Endothelial cell of umbilical vein (primary cell): ENCODE measurements at regions not wholly inside any gene's neighbourhood (a gene's known extent, or its start where the extent isn't known, plus 50 kb on each side); places are given as distances from the start of the nearest gene placed in this dataset.

ENCODE experiments used
- BruUV-seq: library from RNA; stranded (reverse); fragments of 400-500 nt; replicated peaks from 2 replicates; lab custom pipeline; 2021; lab: Mats Ljungman, UMichigan
- CTCF ChIA-PET: fragments of 300-600, 350-600 bp; sonication (Branson Sonifier 250); formaldehyde crosslinking; loops from one replicate; lab custom pipeline; 2021; ENCODE audit warnings: antibody characterized with exemption, inconsistent platforms; lab: Charles Lee
- POLR2A ChIA-PET: fragments of 300-600, 350-600 bp; sonication (Branson Sonifier 250); formaldehyde crosslinking; loops from one replicate; lab custom pipeline; 2021; ENCODE audit warnings: antibody characterized with exemption, inconsistent platforms; lab: Charles Lee
- DNase-seq: peaks from one replicate; pipeline ENCODE4 v3.0.0-alpha.2; 2011; ENCODE audit warnings: low read depth, low spot score
- FAIRE-seq: peaks from 2 replicates; lab custom pipeline; 2011; peaks lifted over from hg19 to GRCh38; lab: Jason Lieb, UNC
- H2AFZ ChIP-seq: 2 replicates; pipeline ENCODE4 v1.6.0; 2012; ENCODE audit warnings: low read depth, low read length, control low read depth, inconsistent platforms
- H3K27ac ChIP-seq: 2 replicates; pipeline ENCODE4 v1.5.1; 2011; ENCODE audit warnings: low read depth, mild to moderate bottlenecking, control low read depth, low read length, moderate library complexity; ENCODE audit not compliant: insufficient read depth
- H3K27me3 ChIP-seq, 2 experiments: 2 replicates each; pipeline versions ENCODE4 v1.6.0 to v1.6.1; 2011; ENCODE audit warnings: low read length in 2 of 2, mixed read lengths in 1 of 2; ENCODE audit not compliant: control insufficient read depth in 2 of 2, insufficient read depth in 2 of 2
- H3K36me3 ChIP-seq, 2 experiments: 2 replicates in 1 of 2; 3 replicates in 1 of 2; pipeline ENCODE4 v1.5.1; 2011; ENCODE audit warnings: low read length in 2 of 2, mild to moderate bottlenecking in 1 of 2, moderate library complexity in 1 of 2; ENCODE audit not compliant: control insufficient read depth in 2 of 2, insufficient read depth in 2 of 2; ENCODE audit errors: extremely low read depth in 1 of 2
- H3K4me1 ChIP-seq: 3 replicates; pipeline ENCODE4 v1.5.1; 2011; ENCODE audit warnings: mild to moderate bottlenecking, low read length; ENCODE audit not compliant: control insufficient read depth, insufficient read depth; ENCODE audit errors: extremely low read depth
- H3K4me2 ChIP-seq: 2 replicates; pipeline ENCODE4 v1.6.1; 2011; ENCODE audit warnings: low read length, control low read depth, mixed read lengths; ENCODE audit not compliant: insufficient read depth
- H3K4me3 ChIP-seq, 3 experiments: fragments of 200-600 bp in 1 of 3; sonication (generic), shearing (Covaris generic) in 1 of 3; replicated peaks in 1 of 3; 2 replicates each; pipeline ENCODE4 v1.5.1; 2011 to 2016; ENCODE audit warnings: control low read depth in 3 of 3, low read length in 3 of 3, mild to moderate bottlenecking in 2 of 3, inconsistent platforms in 1 of 3, low read depth in 1 of 3, moderate library complexity in 1 of 3; ENCODE audit not compliant: insufficient read depth in 1 of 3
- H3K79me2 ChIP-seq: 2 replicates; pipeline ENCODE4 v1.6.0; 2012; ENCODE audit warnings: low read length, inconsistent platforms; ENCODE audit not compliant: control insufficient read depth, insufficient read depth
- H3K9ac ChIP-seq: replicated peaks from 2 replicates; pipeline ENCODE3; 2011; ENCODE audit warnings: low read length, control low read depth; ENCODE audit not compliant: insufficient read depth; ENCODE audit errors: extremely low read depth
- H3K9me1 ChIP-seq: replicated peaks from 3 replicates; pipeline ENCODE4 v1.6.0; 2011; ENCODE audit warnings: mild to moderate bottlenecking, low read length; ENCODE audit not compliant: control insufficient read depth, insufficient read depth; ENCODE audit errors: extremely low read depth
- H3K9me3 ChIP-seq: replicated peaks from 2 replicates; pipeline ENCODE4 v1.5.1; 2012; ENCODE audit warnings: low read length, inconsistent platforms; ENCODE audit not compliant: control insufficient read depth, insufficient read depth
- H4K20me1 ChIP-seq: replicated peaks from 2 replicates; pipeline ENCODE3; 2011; ENCODE audit warnings: mild to moderate bottlenecking, low read length; ENCODE audit not compliant: control insufficient read depth, insufficient read depth; ENCODE audit errors: extremely low read depth
- EZH2 ChIP-seq: IDR thresholded peaks from 2 replicates; pipeline ENCODE4 v1.6.1; 2012; ENCODE audit warnings: borderline replicate concordance, low read depth, mild to moderate bottlenecking, moderate library complexity, low read length, inconsistent platforms; ENCODE audit not compliant: severe bottlenecking
- FOS ChIP-seq: IDR thresholded peaks from 2 replicates; pipeline ENCODE4 v1.6.1; 2011; ENCODE audit warnings: mild to moderate bottlenecking, low read length, moderate library complexity, borderline replicate concordance; ENCODE audit not compliant: insufficient read depth
- GATA2 ChIP-seq: IDR thresholded peaks from 2 replicates; pipeline ENCODE4 v1.7.0; 2011; ENCODE audit warnings: low read depth, mild to moderate bottlenecking, moderate library complexity, mixed read lengths, low read length; ENCODE audit not compliant: insufficient read length, insufficient read depth
- JUN ChIP-seq: IDR thresholded peaks from 2 replicates; pipeline ENCODE4 v1.6.1; 2011; ENCODE audit warnings: borderline replicate concordance, low read depth; ENCODE audit not compliant: insufficient read length, insufficient read depth
- MAX ChIP-seq: IDR thresholded peaks from 2 replicates; pipeline ENCODE4 v1.6.1; 2011; ENCODE audit not compliant: insufficient read depth, insufficient read length
- MYC ChIP-seq: IDR thresholded peaks from one replicate; pipeline ENCODE4 v1.6.1; 2011; ENCODE audit warnings: mild to moderate bottlenecking, low read depth, low read length
- POLR2A ChIP-seq: IDR thresholded peaks from 2 replicates; pipeline ENCODE4 v1.6.1; 2012; ENCODE audit warnings: low read depth, mild to moderate bottlenecking, control low read depth, low read length
- POLR2AphosphoS5 ChIP-seq: IDR thresholded peaks from 2 replicates; pipeline ENCODE4 v1.6.1; 2012; ENCODE audit warnings: low read depth, mild to moderate bottlenecking, control low read depth, low read length, moderate library complexity; ENCODE audit not compliant: insufficient read depth
- dilution Hi-C: fragments of 300-500 bp; cut with MboI; formaldehyde crosslinking; loops from one replicate; pipeline ENCODE4 v1.15.0; 2019; ENCODE audit warnings: low sequenced_read_pairs; ENCODE audit not compliant: extremely low pct_ligation_motif_present
- intact Hi-C: fragments of 100-400 bp; cut with micrococcal nuclease; formaldehyde crosslinking; loops from one replicate; pipeline ENCODE4 v1.10.0; 2022
- TF ChIP-seq, protein P1 (sequence below), 2 donors: IDR thresholded peaks; 1 replicate in 1 of 2; 2 replicates in 1 of 2; pipeline ENCODE4 v1.5.1; 2011; ENCODE audit warnings: low read length in 2 of 2, mild to moderate bottlenecking in 2 of 2, moderate library complexity in 2 of 2, control low read depth in 1 of 2, inconsistent platforms in 1 of 2, low read depth in 1 of 2; ENCODE audit not compliant: insufficient read depth in 1 of 2; ENCODE audit errors: extremely low read depth in 1 of 2

DNA sequence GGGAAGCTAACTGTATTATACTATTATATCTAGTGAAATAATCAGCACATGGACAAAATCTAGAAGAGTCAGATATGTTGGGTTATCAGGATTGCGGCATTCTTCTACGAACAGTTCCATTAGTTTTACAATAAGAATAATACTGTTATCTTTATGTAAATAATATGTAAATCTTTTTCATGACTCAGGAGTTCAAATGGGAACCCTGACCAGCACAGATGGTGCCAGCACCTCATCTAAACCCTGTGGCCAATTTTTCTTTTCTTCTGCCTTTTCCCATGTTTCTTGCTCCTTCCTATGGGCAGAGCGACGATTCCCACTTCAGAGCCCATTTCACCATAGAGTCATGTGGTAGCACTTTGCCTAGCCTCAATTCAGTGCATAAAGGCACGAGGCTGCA, 68.4 kb upstream of the CYP2D6 start:
- H3K27me3 ChIP-seq = no peaks in the 10 kb centered on the region
- FAIRE-seq = no peak
- intact Hi-C loops (no loop called here), dilution Hi-C loops (no loop called here)
- no peak for DNase-seq
- TF ChIP-seq FOS = no peak
- no peak for TF ChIP-seq JUN
- TF ChIP-seq POLR2AphosphoS5 = no peak
- TF ChIP-seq POLR2A = no peak
- TF ChIP-seq EZH2 = no peak
- TF ChIP-seq MYC = no peak
- TF ChIP-seq, protein P1, sequence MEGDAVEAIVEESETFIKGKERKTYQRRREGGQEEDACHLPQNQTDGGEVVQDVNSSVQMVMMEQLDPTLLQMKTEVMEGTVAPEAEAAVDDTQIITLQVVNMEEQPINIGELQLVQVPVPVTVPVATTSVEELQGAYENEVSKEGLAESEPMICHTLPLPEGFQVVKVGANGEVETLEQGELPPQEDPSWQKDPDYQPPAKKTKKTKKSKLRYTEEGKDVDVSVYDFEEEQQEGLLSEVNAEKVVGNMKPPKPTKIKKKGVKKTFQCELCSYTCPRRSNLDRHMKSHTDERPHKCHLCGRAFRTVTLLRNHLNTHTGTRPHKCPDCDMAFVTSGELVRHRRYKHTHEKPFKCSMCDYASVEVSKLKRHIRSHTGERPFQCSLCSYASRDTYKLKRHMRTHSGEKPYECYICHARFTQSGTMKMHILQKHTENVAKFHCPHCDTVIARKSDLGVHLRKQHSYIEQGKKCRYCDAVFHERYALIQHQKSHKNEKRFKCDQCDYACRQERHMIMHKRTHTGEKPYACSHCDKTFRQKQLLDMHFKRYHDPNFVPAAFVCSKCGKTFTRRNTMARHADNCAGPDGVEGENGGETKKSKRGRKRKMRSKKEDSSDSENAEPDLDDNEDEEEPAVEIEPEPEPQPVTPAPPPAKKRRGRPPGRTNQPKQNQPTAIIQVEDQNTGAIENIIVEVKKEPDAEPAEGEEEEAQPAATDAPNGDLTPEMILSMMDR (IDR thresholded peaks at IDR 0.05; ENCODE audit: extremely low read depth in 1 of 2, insufficient read depth in 1 of 2, low read depth in 1 of 2, low read length in 2 of 2) = no peak
- no peak for TF ChIP-seq MAX
- no peak for TF ChIP-seq GATA2
- H4K20me1 ChIP-seq = peaks cover 4% of the 10 kb centered on the region
- no peaks in the 10 kb centered on the region for H3K9me1 ChIP-seq
- no TSS peak for BruUV-seq
- H3K79me2 ChIP-seq = peaks cover 37% of the 10 kb centered on the region
- POLR2A ChIA-PET = no interaction called here
- CTCF ChIA-PET = no interaction called here
- no peaks in the 10 kb centered on the region for H3K9me3 ChIP-seq
- no peak overlapping the region for H3K27ac ChIP-seq
- no peak overlapping the region for H2AFZ ChIP-seq
- no peak overlapping the region for H3K9ac ChIP-seq
- no peak overlapping the region for H3K4me2 ChIP-seq
- H3K4me1 ChIP-seq = no peaks in the 10 kb centered on the region
- H3K4me3 ChIP-seq = no peak overlapping the region
- no peaks in the 10 kb centered on the region for H3K36me3 ChIP-seq
